UCSD-AML1 (cell line): ENCODE measurements at regions not wholly inside any gene's neighbourhood (a gene's known extent, or its start where the extent isn't known, plus 50 kb on each side); places are given as distances from the start of the nearest gene placed in this dataset.
"Not testable (repeated sequence)": the region's sequence is repeated elsewhere in the genome, so short reads cannot be mapped to it uniquely, and the experiment has no call there.

ENCODE experiments used
- DNase-seq: peaks from one replicate; lab custom pipeline; 2025; ENCODE audit not compliant: unreplicated experiment; lab: John Stamatoyannopoulos, UW

DNA sequence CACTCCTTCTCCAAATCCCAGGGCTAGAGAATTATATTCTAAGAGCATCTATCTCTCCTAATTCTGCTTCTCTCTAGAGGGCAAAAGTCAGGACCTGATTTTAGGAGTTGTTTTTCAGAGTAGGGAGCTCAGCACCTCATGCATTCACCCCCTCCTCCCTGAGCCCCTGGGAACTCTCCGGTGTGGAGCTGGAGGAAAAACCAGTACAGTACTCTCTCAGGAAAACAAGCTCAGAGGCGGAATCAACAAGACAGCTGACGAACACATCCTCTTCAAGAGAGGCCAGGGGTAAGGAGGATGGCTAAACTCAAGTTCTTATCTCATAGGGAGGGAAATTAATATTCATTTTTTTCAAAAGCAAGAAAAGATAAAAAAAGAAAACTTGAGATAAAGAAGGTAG, 120.1 kb upstream of the CDYL start:
- DNase-seq = no peak

DNA sequence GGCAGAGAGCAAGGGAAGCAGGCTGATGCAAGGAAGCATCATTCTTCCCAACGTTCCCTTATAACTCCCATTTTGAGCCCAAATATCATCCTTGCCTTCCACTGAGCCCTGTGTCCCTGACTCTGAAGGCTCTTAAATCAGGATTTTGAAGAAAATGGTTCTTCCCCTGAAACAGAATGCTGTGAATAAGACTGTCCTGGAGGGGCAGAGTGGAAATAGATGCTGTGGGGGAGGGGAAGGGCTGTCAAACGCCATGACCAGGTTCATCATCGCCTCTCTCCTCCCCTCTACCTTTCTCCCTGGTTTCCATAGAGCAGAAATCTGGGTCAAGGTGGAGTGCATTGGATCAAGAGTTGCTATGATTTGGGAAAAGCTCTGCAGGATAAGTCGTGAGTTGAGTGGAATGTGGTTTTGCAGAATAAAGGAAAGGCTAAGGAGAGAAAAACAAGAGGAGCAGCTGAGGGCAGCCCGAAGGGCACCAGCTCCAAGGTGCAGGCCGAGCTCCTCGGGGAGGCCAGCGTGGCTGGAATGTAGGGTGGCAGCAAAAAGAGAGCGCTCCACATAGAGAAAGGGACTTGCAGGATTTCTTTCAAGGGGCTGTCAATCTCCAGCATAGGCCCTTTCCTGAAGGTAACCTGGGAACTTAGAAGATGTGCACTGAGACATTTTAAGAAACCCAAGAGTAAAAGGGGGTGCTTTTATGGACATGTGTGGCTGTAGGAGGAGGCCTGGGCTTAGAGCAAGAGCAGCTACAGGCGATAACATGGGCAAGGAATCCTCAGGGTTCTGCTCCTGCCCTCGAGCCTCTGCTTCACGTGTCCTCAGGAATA, 120.8 kb upstream of the CDYL start:
- no peak for DNase-seq

DNA sequence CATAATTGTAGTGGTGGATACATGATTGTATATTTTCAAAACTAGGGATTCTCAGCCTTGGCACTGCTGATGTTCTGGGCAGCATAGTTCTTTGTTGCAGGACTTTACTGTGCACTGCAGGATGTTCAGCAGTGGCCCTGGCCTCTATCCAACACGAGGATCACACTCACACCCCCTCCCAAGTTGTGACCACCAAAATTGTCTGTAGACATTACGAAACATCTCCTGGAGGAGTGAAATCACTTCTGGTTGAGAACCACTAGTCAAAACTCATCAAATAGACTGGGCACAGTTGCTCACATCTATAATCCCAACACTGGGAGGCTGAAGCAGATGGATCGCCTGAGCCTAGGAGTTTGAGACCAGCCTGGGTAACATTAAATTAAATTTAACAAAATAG, 123.1 kb upstream of the CDYL start:
- DNase-seq = no peak

DNA sequence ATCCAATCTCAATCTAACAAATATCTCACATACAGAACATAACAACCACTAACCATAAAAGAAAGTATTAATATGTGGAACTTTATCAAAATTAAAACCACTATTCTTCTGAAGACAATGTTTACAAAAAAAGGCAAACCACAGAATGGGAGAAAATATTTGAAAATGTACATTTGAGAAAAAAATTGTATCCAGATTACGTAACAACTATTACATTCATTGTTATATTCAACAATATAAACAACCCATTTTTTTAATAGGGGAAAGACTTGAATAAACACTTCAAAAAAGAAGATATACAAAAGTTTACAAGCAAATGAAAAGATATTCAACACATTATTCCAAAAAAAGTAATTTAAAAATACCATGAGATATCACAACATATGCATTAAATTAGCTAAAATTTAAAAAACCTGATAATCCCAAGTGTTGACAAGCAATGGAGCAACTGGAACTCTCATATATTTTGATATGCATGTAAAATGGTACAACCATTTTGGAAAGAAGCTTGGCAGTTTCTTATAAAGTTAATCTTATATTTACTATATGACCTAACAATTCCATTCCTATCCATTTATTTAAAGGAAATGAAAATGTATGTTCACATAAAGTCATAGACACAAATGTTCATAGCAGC, 124.3 kb upstream of the CDYL start:
- DNase-seq = no peak

DNA sequence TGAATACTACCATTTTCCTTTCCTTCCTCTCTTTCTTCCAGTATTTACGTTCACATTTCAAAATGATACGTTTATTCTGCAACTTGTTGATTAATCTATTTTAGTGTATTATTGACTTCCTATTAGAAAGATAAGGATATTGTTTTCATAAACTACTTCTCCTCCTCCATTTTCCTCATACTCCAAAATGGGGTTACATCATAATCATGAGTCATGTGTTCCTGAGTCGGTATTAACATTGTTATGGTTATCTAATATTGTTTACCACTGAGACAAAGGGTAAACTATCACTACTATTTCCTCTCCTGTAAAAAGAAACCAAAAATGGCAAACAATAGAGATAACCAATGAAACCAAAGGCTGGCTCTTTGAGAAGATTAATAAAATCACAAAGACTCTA, 126.5 kb upstream of the CDYL start:
- DNase-seq = no peak

DNA sequence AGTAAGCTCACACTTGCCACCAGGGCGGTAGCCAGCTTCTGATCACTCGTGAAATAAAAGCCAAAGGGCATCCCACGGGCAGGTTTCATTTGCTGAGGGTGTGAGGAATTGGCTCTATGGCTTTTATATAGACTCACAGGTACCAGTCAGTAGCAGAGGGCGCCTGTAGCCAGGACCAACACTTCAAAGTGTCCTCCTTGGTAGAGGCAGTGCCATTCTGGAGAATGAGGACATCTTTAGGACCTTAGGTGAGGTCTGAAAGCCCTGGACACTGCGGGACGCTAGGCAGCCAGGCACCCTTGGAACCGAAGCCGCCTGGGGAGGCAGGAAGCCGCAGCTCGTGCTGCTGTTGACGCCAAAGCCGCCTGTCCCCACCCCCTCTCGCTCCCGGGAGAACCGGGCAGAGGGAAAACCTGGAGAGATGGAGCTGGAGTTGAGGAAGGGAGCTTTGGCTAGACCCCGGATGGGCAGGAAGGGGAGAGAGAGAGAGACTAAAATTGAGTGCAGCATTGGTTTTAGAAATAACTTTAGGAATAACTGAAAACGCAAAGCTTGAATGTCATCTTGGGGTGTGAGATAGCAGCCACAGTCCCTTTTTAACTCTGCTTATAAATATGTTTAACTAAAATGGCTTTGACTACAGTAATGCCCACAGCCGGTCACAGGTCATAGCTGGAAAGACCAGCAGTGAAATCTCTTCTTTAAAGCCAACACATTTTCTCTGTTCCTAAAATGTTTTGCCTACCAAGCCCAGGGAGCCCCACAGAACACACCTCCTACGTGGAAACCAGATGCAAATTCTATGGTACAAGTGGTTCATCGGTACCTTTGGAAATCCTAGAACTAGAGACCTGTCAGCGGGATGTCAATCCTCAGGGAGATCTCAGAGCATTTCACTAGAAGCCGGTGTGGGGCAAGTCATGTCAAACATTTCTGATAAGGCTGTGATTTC, 128.5 kb upstream of the CDYL start:
- DNase-seq = peak; percentile 83

DNA sequence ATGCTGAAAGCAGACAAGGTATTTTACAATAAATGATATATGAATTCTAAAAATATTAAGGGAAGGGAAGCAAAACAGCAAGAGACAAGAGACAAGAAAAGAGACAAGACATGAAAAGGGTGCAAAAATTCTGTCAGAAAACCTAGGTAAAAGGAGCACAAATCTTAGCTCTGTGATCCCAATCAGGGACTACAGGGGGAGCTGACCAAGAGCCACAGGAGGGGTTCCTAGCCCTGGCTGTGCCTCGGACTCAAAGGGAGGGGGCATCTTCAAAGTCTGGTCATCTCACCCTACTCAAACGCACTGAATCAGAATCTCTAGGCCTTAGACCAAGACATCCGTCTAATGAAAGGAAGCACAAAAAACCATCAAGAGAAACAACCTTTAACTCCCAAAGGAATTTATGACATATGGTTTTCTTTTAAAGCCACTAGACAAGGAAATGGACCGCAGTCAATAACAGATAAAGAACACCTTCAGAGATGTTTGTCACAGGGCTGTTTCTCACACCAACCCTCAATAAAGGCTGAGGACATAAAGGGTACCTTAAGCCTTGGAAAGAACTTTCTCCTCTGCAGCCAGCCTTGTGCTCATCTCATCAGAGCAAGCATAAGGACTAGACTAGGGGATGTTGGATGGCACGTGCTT, 130.4 kb upstream of the CDYL start:
- no peak for DNase-seq

DNA sequence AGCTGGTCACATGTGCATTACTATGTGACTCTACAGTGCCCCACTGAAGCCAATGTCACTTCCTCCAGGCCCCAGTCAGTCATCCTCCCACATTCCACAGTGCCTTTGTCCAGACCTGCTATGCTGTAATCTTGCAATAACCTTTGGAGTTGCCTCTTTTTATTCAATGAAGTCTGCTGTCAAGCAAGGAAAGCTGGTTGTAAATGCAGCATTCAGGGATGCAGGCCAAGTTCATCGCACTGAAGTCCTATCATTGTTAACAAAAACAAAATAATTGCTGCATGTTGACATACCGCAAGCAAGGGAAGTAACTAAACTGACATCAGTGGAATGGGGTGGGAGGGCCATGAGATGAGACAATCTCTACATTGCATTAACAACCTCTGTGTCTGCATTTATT, 131.2 kb upstream of the CDYL start:
- DNase-seq = no peak

DNA sequence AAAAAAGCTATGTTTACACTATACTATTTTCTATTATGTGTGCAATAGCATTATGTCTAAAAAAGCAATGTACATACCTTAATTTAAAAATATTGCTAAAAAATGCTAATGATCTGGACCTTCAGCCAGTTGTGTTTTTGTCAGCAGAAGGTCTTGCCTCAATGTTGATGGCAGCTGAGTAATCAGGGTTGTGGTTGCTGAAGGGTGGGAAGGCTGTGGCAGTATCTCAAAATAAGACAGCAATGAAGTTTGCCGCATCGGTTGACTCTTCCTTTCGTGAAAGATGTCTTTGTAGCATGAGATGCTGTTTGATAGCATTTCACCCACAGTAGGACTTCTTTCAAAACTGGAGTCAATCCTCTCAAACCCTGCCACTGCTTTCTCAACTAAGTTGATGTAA, 134.7 kb upstream of the CDYL start:
- no peak for DNase-seq

DNA sequence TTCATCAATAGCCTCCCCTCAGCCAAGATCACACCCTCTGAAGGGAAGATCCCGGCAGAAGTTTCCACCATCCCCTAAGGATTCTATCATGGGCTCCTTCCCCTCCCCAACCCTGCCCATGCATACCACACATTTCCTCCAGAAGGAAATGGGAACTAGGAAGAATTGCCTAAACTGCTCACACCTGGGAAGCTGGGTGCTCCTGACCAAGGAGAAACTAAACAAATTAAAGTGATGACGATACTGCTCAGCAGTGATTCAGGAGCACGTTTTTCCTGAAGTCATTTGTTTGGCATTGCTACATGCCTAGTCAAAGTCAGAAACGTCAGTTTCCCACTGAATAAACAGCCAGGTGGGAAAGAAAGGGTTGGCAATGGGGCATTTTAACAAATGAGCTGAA, 136.1 kb upstream of the CDYL start:
- DNase-seq = no peak

DNA sequence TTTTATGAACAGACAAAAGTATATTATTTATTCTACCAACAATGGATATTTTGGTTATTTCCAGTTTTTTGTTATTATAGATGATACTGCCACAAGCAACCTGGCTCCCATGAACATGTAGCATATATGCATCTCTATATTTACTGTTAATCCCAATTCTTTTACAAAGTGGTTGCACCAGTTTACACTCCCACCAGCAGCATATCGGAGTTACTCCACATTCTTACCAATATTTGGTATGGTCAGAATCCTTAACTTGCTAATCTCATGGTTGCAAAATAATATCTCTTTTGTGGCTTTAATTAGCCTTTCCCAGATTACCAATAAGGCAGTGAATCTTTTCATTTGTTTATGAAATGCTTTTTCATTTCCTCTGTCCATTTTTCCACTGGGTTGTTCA, 137.6 kb upstream of the CDYL start:
- DNase-seq = no peak

DNA sequence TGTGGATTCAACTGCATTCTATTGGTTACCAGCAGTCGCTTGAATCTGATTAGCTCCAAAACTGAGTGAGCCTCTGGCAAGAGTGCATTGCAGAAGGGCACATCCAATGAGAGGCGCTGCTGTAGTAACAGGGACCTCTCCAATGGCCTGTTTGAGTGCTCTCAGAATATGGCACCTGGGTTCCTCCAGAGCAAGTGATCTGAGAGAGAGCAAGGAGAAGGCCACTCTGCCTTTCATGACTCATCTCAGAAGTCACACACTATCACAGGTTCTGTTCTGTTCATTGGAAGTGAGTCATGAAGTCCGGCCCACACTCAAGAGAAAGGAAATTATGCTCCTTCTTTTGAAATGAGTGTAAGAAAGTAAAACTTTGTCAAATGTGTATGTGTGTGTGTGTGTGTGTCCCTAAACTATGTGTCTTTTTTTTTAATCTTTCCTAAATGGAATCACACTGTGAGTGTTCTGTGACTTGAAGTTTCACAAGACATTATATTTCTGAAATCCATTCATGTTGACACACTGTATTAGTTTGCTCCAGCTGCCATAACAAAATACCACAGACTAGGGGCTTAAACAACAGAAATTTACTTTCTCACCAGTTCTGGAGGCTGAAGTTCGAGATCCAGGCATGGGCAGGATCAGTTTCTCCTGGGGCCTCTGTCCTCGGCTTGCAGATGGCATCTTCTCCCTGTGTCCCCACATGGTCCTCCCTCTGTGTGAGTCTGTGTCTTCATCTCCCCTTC, 138.3 kb upstream of the CDYL start:
- DNase-seq = no peak

DNA sequence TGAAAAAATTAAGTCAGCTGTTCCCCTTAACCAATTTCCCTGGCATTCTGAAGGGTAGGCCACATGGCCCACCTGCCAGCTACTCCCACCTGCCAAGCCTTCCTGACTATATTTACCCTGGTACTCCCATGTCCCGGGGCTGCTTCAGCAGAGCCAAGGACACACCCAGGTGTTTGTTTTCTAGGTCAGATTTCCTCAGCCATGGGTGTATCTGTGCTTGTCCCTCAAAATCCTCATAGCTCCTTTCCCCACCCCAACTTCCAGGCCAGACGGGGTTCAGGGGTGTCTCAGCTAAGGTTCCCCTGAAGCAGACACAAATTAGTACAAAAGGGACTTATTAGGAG, 139.4 kb upstream of the CDYL start:
- no peak for DNase-seq

DNA sequence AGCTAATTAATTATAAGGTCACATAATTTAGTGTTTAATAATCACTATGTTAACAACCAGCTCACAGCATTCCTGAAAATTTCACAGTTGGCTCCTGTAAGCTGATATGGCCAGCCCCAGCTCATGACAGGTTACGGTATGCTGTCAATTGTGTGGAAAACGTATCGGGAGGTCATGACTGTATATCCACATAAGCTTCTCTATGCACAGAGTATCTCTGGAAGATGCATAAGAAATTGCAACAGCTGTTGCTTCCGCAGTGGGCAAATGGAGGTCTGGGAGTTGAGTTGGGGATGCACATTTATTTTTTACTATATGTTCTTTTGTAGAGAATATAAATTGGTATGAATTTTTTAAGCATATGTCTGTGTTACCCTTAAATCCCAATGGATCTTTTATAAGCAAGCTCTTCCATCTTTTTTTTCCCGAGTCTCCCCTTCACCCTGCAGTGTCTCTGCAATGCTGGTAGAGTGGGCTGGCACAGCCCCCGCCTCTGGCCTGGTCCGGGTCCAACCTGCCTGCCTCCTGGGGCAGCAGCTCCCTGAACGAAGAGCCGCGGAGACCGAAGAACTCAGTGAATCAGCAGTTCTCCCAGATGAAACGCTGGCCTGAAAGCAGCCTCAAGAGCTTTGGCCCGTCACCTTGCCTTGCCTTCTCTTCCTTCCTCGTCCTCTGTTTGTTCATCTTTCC, 139.9 kb upstream of the CDYL start:
- no peak for DNase-seq

DNA sequence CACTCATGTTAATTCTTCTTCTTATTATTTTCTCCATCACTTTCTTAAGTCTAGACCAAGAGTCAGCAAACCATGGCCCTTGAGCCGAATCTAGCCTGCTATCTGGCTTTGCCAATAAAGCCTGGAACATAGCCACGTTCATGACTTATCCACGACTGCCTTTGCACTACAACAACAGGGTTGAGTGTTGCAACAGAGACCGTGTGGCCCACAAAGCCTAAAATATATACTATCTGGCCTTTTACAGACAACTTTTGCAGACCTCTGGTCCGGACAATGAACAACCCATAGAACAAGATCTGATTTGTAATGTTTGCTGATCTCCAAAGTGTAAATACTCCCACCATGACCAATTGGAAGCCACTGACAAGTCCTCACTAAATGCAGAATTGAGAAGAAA, 140.5 kb upstream of the CDYL start:
- no peak for DNase-seq

DNA sequence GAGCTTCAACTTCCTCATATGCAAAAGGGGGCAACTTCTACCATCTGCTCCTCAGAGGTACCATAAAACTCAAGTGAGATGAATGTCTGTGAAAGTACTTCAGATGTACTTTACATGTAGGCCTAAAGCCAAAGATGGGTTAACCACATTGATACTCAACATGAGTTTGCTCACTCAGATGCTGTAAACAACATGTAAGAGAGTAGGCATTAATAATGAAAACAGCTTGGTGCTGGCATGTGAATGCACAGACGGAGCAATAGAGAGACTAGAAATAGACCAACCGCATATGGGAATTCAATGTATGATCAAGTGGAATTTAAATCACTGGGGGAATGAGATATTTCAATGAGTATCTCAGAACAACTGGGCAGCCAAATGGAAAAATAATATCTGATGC, 143.8 kb upstream of the CDYL start:
- DNase-seq = no peak

DNA sequence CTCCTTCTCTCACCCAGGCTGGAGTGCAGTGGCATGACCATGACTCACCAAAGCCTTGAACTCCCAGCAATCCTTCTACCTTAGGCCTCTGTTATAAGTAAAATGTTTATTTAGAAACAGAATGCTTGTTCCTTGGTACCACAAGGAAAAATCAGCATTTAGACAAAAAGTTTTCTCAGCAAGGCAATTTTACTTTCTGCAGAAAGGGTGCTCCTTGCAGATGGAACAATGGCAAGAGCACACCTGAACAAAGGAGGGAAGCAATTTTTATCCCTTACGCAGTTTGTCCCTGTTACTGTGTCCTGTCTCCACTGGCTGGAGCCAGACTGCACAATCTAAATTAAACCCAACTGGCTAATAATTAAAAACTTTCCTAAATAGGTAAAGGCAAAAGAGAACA, 146.4 kb upstream of the CDYL start:
- DNase-seq = not testable (repeated sequence)

DNA sequence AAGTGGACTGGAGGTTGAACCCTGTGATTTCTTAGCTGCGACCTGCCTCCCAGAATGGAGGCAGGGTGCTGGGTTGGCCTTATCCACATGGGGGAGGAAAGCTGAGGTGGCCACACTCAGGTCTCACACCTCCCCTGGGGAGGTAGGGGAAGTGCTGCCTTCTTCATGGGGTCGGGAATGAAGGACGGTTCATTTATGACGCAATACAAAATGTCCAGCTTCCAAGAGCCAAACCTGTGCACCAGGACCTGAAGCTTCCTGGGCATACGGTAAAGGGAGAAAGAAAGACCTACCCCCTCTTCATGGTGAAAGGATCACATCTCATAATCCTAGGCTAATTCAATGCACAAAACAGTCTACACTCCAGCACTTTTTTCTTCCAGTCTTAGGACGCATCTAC, 150.6 kb upstream of the CDYL start:
- DNase-seq = no peak

DNA sequence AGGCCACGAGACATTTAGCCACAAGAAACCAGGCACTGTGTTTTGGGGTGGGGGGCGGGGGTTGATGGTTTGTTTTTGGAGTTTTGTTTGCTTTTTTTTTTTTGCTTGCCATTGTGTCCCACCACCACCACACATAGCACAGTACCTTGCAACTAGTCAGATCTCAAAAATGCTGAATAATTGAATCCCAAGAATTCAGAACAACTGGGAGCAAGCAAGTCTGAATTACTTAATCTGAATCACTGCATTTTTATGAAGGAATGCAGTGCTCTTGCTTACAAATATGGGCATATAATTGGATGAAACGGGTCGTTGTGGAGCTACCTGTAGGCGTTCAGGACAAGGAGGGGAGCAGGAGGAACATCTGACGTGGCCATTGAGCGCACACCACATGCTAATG, 151.5 kb upstream of the CDYL start:
- DNase-seq = no peak
